ENCODE measurements at regions not wholly inside any gene's neighbourhood (a gene's known extent, or its start where the extent isn't known, plus 50 kb on each side); places are given as distances from the start of the nearest gene placed in this dataset.
"Not testable (repeated sequence)": the region's sequence is repeated elsewhere in the genome, so short reads cannot be mapped to it uniquely, and the experiment has no call there.

GRCh38 chr2:17199741-17200140 is 318.5 kb downstream of the RAD51AP2 start:
- DNase-seq = no peak
- Histone ChIP-seq H2BK5ac (ENCODE audit: low read length) (no peak overlapping the region), H3K4me1 (ENCODE audit: control insufficient read depth, low read depth, low read length) (no peaks in the 10 kb centered on the region), H2AK5ac (ENCODE audit: low read length) (no peak overlapping the region), H2BK15ac (replicated peaks; ENCODE audit: low read depth) (no peak overlapping the region), H3K4me2 (ENCODE audit: low read length) (no peak overlapping the region), H3K27ac (ENCODE audit: low read depth, low read length) (no peak overlapping the region), H3K27me3 (ENCODE audit: insufficient read depth, low read length, poor library complexity) (no peaks in the 10 kb centered on the region), H3K36me3 (ENCODE audit: control insufficient read depth, insufficient read depth, low read length) (no peaks in the 10 kb centered on the region), H3K4ac (ENCODE audit: low read depth, low read length) (no peak overlapping the region), H4K5ac (ENCODE audit: low read length) (no peak overlapping the region), H4K8ac (ENCODE audit: low read depth, low read length) (no peak overlapping the region), H3K79me1 (ENCODE audit: low read length) (no peaks in the 10 kb centered on the region), H3K4me3 (ENCODE audit: low read length) (no peak overlapping the region), H3K18ac (ENCODE audit: low read length) (no peak overlapping the region), H3K9ac (ENCODE audit: low read length) (no peak overlapping the region), H3K23ac (ENCODE audit: low read length) (no peak overlapping the region), H3K56ac (ENCODE audit: low read length) (no peak overlapping the region), H2BK120ac (ENCODE audit: low read depth, low read length) (no peak overlapping the region), H3K79me2 (ENCODE audit: control insufficient read depth, insufficient read depth, low read length) (no peaks in the 10 kb centered on the region)
- WGBS (ENCODE audit: extremely low coverage, insufficient coverage, low lambda C conversion rate) = no CpG with 5 or more reads among the region's 3 CpGs

GRCh38 chr2:17196380-17196779 is 321.9 kb downstream of the RAD51AP2 start:
- H2BK5ac ChIP-seq (ENCODE audit: low read length) = no peak overlapping the region
- H3K27me3 ChIP-seq (ENCODE audit: insufficient read depth, low read length, poor library complexity) = no peaks in the 10 kb centered on the region
- no peak overlapping the region for H3K4me3 ChIP-seq (ENCODE audit: low read length)
- H3K56ac ChIP-seq (ENCODE audit: low read length) = no peak overlapping the region
- H2AK5ac ChIP-seq (ENCODE audit: low read length) = no peak overlapping the region
- no peaks in the 10 kb centered on the region for H3K79me2 ChIP-seq (ENCODE audit: control insufficient read depth, insufficient read depth, low read length)
- no peak overlapping the region for H2BK15ac ChIP-seq (replicated peaks; ENCODE audit: low read depth)
- H4K5ac ChIP-seq (ENCODE audit: low read length) = no peak overlapping the region
- no peaks in the 10 kb centered on the region for H3K4me1 ChIP-seq (ENCODE audit: control insufficient read depth, low read depth, low read length)
- no peak overlapping the region for H3K4ac ChIP-seq (ENCODE audit: low read depth, low read length)
- no peak for DNase-seq
- H3K23ac ChIP-seq (ENCODE audit: low read length) = no peak overlapping the region
- no peaks in the 10 kb centered on the region for H3K36me3 ChIP-seq (ENCODE audit: control insufficient read depth, insufficient read depth, low read length)
- H2BK120ac ChIP-seq (ENCODE audit: low read depth, low read length) = no peak overlapping the region
- WGBS (ENCODE audit: extremely low coverage, insufficient coverage, low lambda C conversion rate) = no CpG with 5 or more reads among the region's 3 CpGs
- H3K9ac ChIP-seq (ENCODE audit: low read length) = no peak overlapping the region
- H3K18ac ChIP-seq (ENCODE audit: low read length) = no peak overlapping the region
- no peak overlapping the region for H4K8ac ChIP-seq (ENCODE audit: low read depth, low read length)
- no peaks in the 10 kb centered on the region for H3K79me1 ChIP-seq (ENCODE audit: low read length)
- H3K4me2 ChIP-seq (ENCODE audit: low read length) = no peak overlapping the region
- no peak overlapping the region for H3K27ac ChIP-seq (ENCODE audit: low read depth, low read length)

GRCh38 chr2:17195016-17195415 is 323.2 kb downstream of the RAD51AP2 start:
- no peaks in the 10 kb centered on the region for H3K79me2 ChIP-seq (ENCODE audit: control insufficient read depth, insufficient read depth, low read length)
- no peak overlapping the region for H3K4me2 ChIP-seq (ENCODE audit: low read length)
- no peak overlapping the region for H3K18ac ChIP-seq (ENCODE audit: low read length)
- H2AK5ac ChIP-seq (ENCODE audit: low read length) = no peak overlapping the region
- DNase-seq = no peak
- H3K79me1 ChIP-seq (ENCODE audit: low read length) = no peaks in the 10 kb centered on the region
- H3K23ac ChIP-seq (ENCODE audit: low read length) = no peak overlapping the region
- H2BK15ac ChIP-seq (replicated peaks; ENCODE audit: low read depth) = no peak overlapping the region
- H3K4me3 ChIP-seq (ENCODE audit: low read length) = no peak overlapping the region
- H2BK5ac ChIP-seq (ENCODE audit: low read length) = no peak overlapping the region
- no peak overlapping the region for H3K27ac ChIP-seq (ENCODE audit: low read depth, low read length)
- H3K4me1 ChIP-seq (ENCODE audit: control insufficient read depth, low read depth, low read length) = no peaks in the 10 kb centered on the region
- WGBS (ENCODE audit: extremely low coverage, insufficient coverage, low lambda C conversion rate) = 100% methylated on average over 2 of the region's 5 CpGs
- no peak overlapping the region for H4K5ac ChIP-seq (ENCODE audit: low read length)
- H4K8ac ChIP-seq (ENCODE audit: low read depth, low read length) = no peak overlapping the region
- H3K36me3 ChIP-seq (ENCODE audit: control insufficient read depth, insufficient read depth, low read length) = no peaks in the 10 kb centered on the region
- H3K4ac ChIP-seq (ENCODE audit: low read depth, low read length) = no peak overlapping the region
- no peak overlapping the region for H3K56ac ChIP-seq (ENCODE audit: low read length)
- H3K9ac ChIP-seq (ENCODE audit: low read length) = no peak overlapping the region
- no peak overlapping the region for H2BK120ac ChIP-seq (ENCODE audit: low read depth, low read length)
- no peaks in the 10 kb centered on the region for H3K27me3 ChIP-seq (ENCODE audit: insufficient read depth, low read length, poor library complexity)

DNA sequence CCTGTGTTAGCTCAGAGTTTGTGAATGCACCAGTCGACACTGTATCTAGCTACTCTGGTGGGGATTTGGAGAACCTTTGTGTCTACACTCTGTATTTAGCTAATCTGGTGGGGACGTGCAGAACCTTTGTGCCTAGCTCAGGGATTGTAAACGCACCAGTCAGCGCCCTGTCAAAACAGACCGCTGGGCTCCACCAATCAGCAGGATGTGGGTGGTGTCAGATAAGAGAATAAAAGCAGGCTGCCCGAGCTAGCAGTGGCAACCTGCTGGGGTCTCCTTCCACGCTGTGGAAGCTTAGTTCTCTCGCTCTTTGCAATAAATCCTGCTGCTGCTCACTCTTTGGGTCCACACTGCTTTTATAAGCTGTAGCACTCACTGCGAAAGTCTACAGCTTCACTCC is 324.2 kb downstream of the RAD51AP2 start:
- Histone ChIP-seq H3K4ac (ENCODE audit: low read depth, low read length) (no peak overlapping the region), H2BK5ac (ENCODE audit: low read length) (no peak overlapping the region), H4K5ac (ENCODE audit: low read length) (no peak overlapping the region), H3K4me1 (ENCODE audit: control insufficient read depth, low read depth, low read length) (no peaks in the 10 kb centered on the region), H2BK120ac (ENCODE audit: low read depth, low read length) (no peak overlapping the region), H3K79me2 (ENCODE audit: control insufficient read depth, insufficient read depth, low read length) (no peaks in the 10 kb centered on the region), H3K56ac (ENCODE audit: low read length) (no peak overlapping the region), H3K27me3 (ENCODE audit: insufficient read depth, low read length, poor library complexity) (no peaks in the 10 kb centered on the region), H2AK5ac (ENCODE audit: low read length) (no peak overlapping the region), H3K36me3 (ENCODE audit: control insufficient read depth, insufficient read depth, low read length) (no peaks in the 10 kb centered on the region), H3K27ac (ENCODE audit: low read depth, low read length) (no peak overlapping the region), H3K18ac (ENCODE audit: low read length) (no peak overlapping the region), H2BK15ac (replicated peaks; ENCODE audit: low read depth) (no peak overlapping the region), H3K23ac (ENCODE audit: low read length) (no peak overlapping the region), H4K8ac (ENCODE audit: low read depth, low read length) (no peak overlapping the region), H3K79me1 (ENCODE audit: low read length) (no peaks in the 10 kb centered on the region), H3K4me3 (ENCODE audit: low read length) (no peak overlapping the region), H3K9ac (ENCODE audit: low read length) (no peak overlapping the region), H3K4me2 (ENCODE audit: low read length) (no peak overlapping the region)
- WGBS (ENCODE audit: extremely low coverage, insufficient coverage, low lambda C conversion rate) = no CpG with 5 or more reads among the region's 9 CpGs
- DNase-seq = peak; percentile 3

- not testable (repeated sequence) for H3K23ac ChIP-seq (ENCODE audit: low read length); H3K4me2 ChIP-seq (ENCODE audit: low read length); H3K18ac ChIP-seq (ENCODE audit: low read length); H3K79me1 ChIP-seq (ENCODE audit: low read length); H3K4me1 ChIP-seq (ENCODE audit: control insufficient read depth, low read depth, low read length); H2BK15ac ChIP-seq (replicated peaks; ENCODE audit: low read depth); H2AK5ac ChIP-seq (ENCODE audit: low read length); H4K5ac ChIP-seq (ENCODE audit: low read length); H3K4ac ChIP-seq (ENCODE audit: low read depth, low read length); H3K27ac ChIP-seq (ENCODE audit: low read depth, low read length); H3K4me3 ChIP-seq (ENCODE audit: low read length); H3K56ac ChIP-seq (ENCODE audit: low read length); H2BK5ac ChIP-seq (ENCODE audit: low read length); H3K36me3 ChIP-seq (ENCODE audit: control insufficient read depth, insufficient read depth, low read length); H3K79me2 ChIP-seq (ENCODE audit: control insufficient read depth, insufficient read depth, low read length); H2BK120ac ChIP-seq (ENCODE audit: low read depth, low read length); H3K27me3 ChIP-seq (ENCODE audit: insufficient read depth, low read length, poor library complexity); DNase-seq; H3K9ac ChIP-seq (ENCODE audit: low read length); H4K8ac ChIP-seq (ENCODE audit: low read depth, low read length)
- whole genome bisulfite sequencing (ENCODE audit: extremely low coverage, insufficient coverage, low lambda C conversion rate) = no CpG with 5 or more reads among the region's 32 CpGs
Measured at GRCh38 chr2:17193433-17193890, 324.8 kb downstream of the RAD51AP2 start.

DNA sequence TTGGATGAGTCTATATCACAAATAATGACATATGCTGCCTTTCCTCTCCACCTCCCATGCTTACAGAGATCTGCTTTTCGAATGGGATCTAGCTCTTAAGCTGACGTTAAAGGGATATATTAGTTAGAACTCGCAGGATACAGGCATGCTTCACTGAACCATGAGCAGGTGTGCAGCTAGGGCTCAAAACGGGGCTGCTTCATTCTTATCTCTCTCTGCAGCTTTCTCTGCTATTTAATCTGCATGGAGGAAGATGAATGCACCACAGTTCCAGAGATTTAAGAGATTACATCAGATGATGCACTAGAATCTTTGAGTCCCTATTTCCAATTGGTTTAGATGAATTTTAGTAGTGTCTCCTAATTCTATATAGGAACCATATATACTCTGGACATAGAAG is 327.0 kb downstream of the RAD51AP2 start:
- H3K27ac ChIP-seq (ENCODE audit: low read depth, low read length) = no peak overlapping the region
- H2AK5ac ChIP-seq (ENCODE audit: low read length) = no peak overlapping the region
- H3K4me1 ChIP-seq (ENCODE audit: control insufficient read depth, low read depth, low read length) = no peaks in the 10 kb centered on the region
- WGBS (ENCODE audit: extremely low coverage, insufficient coverage, low lambda C conversion rate) = no CpG with 5 or more reads among the region's 4 CpGs
- H3K79me1 ChIP-seq (ENCODE audit: low read length) = no peaks in the 10 kb centered on the region
- no peaks in the 10 kb centered on the region for H3K79me2 ChIP-seq (ENCODE audit: control insufficient read depth, insufficient read depth, low read length)
- H3K18ac ChIP-seq (ENCODE audit: low read length) = no peak overlapping the region
- no peak overlapping the region for H3K56ac ChIP-seq (ENCODE audit: low read length)
- H4K8ac ChIP-seq (ENCODE audit: low read depth, low read length) = no peak overlapping the region
- H2BK5ac ChIP-seq (ENCODE audit: low read length) = no peak overlapping the region
- H3K4ac ChIP-seq (ENCODE audit: low read depth, low read length) = no peak overlapping the region
- no peak for DNase-seq
- no peaks in the 10 kb centered on the region for H3K36me3 ChIP-seq (ENCODE audit: control insufficient read depth, insufficient read depth, low read length)
- no peaks in the 10 kb centered on the region for H3K27me3 ChIP-seq (ENCODE audit: insufficient read depth, low read length, poor library complexity)
- no peak overlapping the region for H3K4me3 ChIP-seq (ENCODE audit: low read length)
- no peak overlapping the region for H3K9ac ChIP-seq (ENCODE audit: low read length)
- H2BK15ac ChIP-seq (replicated peaks; ENCODE audit: low read depth) = peak overlapping the region; percentile 2
- H3K4me2 ChIP-seq (ENCODE audit: low read length) = no peak overlapping the region
- no peak overlapping the region for H2BK120ac ChIP-seq (ENCODE audit: low read depth, low read length)
- no peak overlapping the region for H3K23ac ChIP-seq (ENCODE audit: low read length)
- H4K5ac ChIP-seq (ENCODE audit: low read length) = no peak overlapping the region

All from mesendoderm (in vitro differentiated cells).